ENCODE measurements at regions not wholly inside any gene's neighbourhood (a gene's known extent, or its start where the extent isn't known, plus 50 kb on each side); places are given as distances from the start of the nearest gene placed in this dataset.

DNA sequence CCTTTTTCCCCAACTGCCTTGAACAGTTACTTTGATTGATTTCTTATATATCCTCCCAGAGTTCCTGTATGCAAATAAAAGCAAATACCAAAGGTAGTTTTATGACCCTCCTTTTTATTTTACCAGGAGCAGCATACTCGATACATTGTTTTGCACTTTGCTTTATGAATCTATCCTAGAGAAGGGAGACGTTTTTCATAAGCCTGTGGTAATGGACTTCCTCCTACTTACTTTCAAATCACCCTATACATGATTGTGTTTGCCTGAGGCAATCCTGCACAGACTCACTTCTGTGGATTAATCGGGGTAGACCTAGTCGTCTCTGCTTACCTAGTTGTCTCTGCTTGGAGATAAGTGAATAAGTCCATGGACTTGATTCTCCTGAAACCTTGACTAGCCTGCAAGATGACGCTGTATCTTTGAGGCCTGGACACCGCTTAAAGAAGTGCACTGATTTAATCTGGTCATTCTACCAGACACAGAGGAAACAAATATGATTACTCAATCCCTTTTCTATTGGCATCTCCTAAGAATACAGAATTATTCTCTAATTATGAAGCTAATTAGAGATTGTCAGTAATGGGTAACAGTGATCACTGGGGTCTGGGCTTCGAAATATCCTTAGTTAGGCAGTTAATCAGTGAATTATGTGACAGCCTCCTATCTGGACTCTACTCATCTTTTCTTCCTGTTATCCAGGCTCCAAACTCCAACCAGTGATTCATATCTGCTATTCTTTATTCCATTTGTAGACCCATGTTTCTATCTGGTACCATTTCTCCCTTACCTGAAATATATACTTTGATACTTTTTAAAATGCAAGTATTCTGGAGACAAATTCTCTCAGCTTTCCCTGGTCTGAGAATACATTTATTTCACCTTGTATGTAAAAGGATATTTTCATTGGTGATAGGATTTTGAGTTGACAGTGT, 447.4 kb upstream of the TRIB2 start:
- DNase-seq: no peak

DNA sequence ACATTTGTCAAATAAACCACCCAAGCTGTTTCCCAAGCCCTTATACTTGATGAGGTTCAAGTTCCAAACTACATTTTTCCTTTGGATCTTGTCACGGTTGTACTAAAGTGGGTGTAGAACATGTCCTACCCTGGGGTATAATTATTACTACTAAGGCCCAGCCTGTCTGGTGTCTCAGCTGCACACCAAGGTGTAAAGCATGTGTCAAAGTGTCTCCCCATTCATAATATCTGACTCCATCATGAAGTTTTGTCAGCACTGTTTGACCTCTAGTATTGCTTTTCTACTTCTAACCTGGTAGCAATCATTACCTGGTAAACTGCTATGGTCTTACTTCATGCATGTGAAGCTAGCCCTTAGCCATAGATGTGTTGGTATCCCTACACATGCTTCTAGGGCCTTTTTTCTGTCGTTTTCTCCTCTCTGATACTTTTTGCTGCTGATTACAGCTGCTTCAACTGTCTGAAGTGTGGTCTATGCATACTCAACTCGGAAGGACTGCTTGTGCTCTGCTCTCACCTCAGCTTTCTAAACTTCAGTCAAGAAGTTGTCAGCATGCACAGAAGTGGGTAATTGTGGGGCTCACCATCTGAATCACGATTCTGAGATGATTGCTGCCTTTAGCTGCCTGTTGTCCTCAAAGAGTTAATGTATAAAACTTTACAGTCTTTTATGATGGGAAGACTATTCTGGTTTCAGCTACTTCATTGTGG, 445.7 kb upstream of the TRIB2 start:
- no peak for DNase-seq

DNA sequence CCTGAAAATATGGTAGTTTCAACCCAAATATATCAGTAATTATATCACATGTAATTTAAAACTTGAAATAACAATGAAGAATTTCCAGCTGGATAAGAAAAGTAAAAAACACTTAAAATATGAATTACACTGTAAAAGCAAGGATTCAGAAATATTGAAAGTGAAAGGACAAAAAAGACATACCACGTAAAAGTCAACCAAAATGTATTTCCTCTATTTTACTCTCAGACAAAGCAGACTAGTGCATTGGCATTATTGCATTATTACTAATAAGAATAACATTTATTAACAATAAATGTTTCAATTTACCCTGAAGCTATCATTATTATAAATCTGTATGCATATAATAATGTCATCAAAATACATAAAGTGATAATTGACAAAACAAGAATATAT, 445.1 kb upstream of the TRIB2 start:
- no peak for DNase-seq

DNA sequence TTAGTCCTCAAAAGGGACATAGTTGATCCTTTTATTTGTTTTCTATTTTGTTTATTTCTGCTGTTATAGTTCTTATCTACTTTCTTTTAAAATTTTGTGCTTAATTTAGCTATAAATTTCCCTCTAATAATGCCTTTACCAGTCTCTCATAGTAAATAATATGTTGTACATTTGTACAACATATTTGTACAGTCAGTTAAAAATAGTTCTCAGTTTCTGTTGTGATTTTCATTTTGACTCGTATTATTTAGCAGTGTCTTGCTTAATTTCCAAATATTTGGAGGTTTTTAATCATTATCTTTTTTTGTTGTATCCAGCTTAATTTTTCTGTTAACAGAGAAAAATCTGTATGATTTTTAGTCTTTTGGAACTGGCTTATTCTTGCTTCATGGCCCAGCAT, 443.6 kb upstream of the TRIB2 start:
- DNase-seq: no peak

DNA sequence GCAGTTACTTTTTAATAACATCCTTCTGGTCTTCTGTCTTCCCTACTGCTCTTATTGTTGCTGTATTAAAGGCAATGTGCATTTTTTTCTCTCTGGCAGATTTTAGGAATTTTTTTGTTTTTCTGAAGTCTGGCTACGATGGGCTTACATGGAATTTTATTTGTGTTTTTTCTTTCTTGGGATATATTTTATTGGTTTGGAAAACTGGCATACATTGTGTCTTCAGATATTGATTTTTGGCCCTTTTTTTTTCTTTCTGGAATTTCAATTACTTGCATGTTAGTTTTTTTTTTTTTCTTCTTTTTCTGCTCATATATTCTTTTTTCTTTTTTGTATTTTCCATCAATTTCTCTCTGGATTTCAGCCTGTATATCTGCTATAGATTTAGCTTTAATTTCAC, 442.1 kb upstream of the TRIB2 start:
- DNase-seq: no peak

DNA sequence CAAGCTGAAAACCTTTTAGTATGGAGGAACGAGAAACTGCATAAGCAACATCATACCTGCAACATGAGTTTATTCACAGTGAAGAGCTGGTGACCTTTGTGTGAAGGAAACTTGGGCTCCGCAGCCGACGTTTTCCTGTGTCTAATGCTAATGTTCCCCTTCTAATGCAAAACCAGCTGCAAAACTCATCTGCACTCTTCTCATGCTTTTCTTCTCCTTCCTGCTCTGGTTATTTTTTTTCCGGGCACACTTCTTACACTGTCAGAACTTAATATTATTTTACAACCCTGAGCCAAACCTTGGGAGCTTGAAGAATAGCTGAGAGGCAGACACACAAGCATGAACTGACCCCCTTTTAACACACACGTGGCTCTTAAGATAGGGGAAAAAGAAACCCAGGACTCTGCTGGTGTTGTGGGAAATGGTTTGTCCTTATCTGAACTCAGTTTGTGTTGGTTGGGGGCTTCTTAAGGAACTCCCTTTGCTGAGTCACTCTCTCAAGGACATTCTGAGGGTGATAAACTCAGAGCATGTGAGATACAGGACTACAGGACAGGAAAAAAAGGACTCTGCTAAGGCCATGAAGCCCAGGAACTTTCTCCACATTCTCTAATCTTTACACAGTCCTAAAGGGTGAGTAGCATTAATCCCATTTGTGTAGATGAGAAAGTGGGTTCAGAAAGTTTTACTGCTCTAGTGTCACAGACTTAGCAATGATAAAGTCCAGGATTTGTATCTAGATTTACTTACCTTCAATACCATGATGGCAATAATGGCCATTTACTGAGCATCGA, 439.3 kb upstream of the TRIB2 start:
- DNase-seq: no peak

DNA sequence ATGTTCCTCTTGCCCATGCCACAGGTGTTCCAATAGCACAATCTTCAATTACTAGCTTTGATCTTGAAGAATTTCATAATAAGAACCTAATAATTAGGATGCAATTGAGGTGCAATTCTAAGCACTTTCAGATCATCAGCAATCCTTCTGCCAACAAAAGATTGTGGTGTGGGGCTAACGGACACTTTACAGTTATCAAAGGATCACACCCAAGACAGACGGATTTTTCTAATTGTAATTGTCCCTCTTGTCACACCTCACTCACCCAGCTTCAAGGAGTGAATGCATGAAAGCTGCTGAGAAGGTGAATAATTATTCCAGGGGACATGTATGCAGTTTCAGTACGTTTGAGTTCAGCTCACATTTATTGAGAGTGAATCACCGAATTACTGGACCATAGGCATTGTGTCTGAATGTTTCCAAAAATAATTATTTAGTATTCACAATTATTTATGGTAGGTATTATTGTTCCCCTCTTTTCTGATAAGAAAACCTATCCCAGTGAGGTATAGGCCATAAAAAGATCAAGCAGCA, 438.5 kb upstream of the TRIB2 start:
- DNase-seq: no peak

DNA sequence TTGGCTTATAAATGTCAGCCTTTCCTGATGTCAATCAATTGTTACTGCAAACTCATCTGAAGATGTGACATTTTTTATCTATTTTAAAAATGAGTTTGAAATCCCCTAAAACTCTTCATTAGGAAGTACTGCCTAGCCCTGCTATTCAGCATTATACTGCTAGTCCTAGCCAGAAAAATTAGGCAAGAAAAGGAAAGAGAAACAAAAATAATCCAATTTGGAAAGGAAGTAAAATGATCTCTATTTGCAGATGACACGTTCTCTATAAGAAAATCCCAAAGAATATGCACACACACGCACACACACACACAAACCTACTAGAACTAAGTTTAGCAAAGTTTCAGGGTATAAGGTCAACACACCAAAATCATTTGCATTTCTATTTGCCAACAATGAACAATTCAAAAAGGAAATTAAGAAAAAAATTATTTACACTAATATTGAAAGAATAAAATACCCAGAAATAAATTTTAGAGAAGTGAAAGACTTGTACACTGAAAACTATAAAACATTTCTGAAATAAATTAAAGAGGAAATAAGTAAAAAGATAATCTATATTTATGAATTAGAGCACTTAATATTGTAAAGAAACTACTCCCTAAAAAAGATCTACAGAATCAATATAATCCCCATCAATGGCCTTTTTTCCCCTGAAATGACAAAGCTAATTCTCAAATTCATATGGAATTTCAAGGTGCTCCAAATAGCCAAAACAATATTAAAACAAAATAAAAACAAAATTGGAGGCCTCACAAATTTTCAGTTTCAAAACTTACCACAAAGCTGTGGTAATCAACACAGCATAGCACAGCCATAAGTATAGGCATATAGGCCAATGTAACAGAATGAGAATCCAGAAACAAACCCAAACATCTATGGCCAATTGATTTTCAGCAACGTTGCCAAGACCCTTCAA, 433.7 kb upstream of the TRIB2 start:
- no peak for DNase-seq

DNA sequence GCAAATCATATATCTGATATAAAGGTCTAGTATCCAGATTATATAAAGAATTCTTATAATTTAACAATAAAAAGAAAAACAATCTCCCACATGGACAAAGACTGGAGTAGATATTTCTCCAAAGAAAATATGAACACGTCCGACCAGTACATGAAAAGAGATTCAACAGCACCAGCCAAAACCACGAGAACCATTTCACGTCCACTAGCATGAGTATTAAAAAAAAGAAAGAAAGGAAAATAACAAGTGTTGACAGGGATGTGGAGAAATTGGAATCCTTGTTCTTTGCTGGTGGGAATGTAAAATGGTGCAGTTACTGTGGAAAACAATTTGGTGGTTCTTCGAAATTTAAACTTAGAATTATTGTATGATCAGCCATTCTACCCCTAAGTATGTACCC, 432.7 kb upstream of the TRIB2 start:
- no peak for DNase-seq

DNA sequence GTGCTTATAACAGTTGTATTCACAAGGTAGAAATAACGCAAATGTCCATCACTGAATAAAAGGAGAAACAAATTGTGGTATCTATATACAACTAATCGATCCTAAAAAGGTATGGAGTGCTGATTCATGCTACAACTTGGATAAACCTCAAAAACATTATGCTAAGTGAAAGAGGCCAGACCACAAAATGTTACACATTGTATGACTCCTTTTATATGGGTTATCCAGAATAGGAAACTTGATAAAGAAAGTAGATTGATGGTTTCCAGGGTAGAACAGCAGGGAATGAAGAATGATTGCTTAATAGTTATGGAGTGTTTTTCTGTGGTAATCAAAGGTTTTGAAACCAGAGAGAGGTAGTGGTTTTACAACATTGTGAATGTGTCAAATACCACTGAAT, 432.2 kb upstream of the TRIB2 start:
- no peak for DNase-seq

DNA sequence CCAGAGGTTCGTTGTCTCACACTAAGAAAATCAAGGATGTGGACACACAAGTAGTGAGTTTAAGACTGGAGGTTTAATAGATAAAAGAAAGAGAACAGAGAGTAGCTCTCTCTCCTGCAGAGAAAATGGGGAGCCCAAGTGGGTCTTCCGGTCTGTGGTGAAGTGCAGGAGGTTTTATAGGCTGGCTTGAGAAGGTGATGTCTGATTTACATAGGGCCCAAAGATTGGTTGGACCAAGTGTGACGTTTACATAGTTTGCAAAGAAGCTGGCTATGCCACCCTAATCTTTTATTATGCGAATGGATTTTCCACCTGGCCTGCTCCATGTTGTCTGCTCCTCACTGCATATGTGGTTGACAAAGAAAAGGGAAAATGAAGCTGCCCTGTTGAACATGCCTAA, 430.4 kb upstream of the TRIB2 start:
- no peak for DNase-seq

DNA sequence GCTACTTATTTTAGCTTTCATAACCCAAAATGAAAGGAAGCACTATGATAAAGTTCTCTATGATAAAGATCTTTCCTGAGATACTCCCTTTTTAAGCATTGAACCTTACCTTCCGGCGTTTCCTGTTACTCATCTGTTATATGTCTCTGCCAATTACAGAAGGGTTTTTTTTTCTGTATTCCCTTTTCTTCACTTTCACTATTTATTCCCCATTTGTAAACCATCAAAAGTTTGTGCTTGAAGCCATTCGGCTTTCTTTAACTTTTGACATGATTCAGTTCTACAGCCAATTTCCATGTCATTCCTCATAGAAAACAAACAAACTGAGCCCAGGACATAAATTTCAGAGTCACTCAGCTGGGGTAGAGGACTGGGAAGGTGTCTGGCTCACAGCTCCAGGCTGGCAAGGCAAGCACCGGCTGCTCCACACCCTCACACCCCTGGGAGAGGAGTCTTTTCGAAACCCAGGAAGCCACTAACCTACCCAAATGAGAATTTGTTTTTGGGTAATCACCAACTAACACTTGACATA, 429.4 kb upstream of the TRIB2 start:
- peak in 1 of 2 experiments; percentile 11 for DNase-seq

DNA sequence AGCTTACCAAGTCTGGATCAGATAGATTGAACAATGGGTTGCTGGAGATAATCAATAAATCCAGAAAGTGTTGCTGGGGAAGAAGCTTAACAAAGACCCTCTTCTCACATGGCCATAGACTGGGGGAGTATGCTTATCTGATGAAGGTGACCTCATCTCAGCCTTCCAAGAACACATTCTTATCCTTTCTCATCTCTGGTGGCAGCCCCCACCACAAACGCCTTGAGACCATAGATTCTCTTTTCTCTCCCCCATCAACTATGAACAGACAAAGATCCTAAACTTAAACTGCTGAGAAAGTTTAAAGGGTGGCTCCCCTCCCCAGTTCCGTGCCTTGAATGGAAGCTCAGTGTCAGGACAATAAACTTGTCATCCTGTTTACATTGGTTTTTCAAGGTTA, 428.7 kb upstream of the TRIB2 start:
- no peak for DNase-seq

DNA sequence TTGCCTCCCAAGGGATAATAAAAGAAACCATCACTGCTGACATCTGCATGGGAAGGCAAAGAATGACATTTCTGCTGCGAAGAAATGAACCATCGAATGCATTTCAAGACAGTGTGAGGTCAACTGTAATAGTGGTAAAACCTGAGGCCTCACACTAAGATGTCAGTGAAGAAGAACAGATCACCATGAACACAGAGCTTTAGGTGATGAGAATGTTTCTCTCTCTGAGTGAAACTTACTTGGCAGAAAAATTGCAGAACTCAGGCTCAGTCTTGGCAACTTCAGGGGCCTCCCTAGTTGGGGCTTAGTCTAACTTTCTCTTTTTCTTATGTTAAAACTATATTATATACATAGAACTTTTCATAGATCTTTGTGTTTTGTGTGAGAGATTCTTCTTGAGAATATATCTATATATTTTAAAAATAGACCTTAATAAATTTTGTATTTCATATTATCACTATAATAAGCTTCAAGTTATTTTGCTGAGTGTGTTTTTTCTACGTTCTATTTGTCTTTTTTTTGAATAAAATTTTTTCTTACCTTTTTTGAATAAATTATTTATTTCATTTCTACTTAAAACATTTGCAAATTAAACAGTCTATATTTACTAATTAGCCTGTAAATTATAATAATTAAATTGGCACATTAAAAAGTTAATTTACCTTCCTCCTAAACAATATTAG, 427.5 kb upstream of the TRIB2 start:
- no peak for DNase-seq

DNA sequence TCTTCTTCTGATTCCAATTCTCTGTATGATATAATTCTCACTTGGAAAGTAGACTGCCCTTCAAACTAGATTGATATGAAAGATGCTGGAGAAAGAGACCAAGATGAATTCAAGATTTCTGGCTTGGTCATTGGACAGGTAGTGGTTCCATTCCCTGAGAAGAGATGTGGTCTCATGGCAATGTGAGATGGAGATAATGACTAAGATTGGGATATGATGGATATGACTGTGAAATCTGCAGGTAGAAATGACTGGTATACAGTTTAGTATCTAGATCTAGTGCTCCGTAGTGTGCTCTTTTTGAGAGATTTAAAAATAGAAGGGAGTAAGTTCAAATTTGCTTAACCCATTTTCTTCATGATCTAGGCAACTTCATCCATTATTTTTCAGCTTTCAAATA, 425.4 kb upstream of the TRIB2 start:
- no peak for DNase-seq

DNA sequence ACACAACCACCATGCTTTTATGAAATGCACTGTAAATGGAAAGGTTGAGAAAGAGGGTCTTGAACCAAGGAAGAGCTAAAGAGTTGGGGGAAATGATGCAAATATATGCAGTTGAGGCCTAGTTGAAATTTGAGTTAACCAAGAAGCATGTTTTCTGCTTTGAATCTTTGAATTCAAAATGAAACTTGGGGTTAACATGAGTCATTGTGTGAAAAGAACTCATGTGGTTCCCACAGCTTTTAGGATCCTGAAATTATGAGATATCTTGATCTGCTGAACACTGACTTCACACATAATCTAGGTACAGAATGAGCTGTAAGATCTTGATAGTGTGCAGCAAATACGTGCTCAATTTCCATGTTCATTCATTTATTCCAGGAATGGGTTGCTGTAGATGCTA, 422.9 kb upstream of the TRIB2 start:
- DNase-seq: no peak

DNA sequence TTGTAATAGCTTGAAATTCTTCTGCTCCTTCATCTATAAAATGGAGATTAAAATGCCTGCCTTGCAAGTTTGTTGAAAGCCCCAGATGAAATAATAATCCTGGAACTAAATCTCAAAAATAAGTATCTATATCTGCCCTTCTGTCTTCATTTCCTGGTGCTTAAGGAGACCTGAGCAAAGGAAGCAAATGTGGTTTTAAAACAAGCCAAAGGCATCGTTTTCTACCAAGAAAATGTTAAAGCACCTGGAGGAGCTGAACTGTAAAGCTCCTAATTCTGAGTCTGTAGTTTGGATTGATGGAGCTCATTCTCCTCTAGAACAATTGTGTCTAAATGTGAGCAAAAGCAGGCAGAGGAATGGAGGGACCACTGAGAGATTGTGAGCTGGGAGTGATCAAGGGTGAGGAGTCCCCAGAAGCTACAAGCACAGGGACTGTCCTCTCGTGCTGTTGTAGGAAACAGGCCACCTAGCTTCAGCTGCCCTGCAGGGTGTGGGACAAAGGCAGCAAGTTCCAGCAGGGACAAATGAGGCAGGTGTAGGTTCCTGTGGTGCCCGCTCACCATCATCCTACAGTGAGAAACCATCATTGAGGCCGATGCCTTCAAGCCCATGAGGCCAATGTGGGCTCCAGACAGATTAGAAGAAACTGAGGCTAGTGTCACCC, 420.7 kb upstream of the TRIB2 start:
- DNase-seq: no peak

DNA sequence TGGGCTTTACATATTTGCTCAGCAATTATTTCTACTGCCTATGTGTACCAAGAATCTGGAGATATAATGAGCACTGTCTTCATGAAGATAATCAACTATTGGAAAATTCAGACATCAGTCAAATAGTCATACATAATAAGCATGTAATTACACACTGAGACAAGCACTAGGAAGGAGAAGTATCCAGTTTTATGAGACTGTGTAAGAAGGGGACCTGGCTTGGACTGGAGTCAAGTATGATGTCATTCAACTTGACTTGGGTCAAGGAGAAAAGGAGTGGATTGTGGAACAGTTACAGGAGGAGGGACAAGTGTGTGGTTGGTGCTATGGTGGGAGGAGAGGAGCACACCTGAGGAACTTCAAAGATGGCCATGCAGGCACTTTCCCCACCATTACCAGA, 419.8 kb upstream of the TRIB2 start:
- no peak for DNase-seq

DNA sequence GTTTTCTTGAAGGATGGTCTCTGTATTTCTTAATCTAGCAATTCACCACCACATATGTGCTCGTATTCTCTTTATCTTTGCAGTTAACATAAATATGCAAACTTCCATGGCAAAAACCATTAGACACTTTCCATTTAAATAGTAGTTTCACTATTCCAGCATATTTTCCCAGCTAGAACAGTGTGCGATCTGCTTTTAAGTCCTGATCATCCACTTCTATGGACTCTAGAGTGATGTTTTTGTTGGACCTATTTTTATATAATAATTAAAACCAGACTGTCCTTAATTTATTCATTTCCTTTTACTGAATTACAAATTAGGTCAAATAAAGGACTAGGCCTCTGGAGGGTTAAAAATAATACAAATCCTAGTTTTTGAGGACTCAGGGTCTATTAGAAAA, 418.4 kb upstream of the TRIB2 start:
- no peak for DNase-seq

DNA sequence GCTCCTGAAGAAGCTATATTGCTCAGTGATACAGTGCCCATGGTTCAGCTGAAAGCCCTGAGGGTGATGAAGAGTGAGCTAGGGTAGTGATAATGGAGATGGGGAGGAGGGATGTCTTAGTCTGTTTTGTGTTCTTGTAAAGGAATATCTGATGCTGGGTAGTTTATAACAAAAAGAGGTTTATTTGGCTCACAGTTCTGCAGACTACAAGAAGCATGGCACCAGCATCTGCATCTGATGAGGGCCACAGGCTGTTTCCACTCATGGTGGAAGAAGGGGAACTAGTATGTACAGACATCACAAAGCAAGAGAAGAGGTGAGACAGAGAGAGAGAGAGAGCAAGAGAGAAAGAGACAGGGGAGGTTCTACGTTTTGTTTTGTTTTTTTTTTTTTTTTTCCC, 417.3 kb upstream of the TRIB2 start:
- no peak for DNase-seq
